ENCODE measurements at regions not wholly inside any gene's neighbourhood (a gene's known extent, or its start where the extent isn't known, plus 50 kb on each side); places are given as distances from the start of the nearest gene placed in this dataset.
A peak's percentile ranks its signal among the peaks of the same experiment; 100 is the strongest.

GRCh38 chr10:69742928-69743602 lies 58.6 kb upstream of the COL13A1 start:
- TF ChIP-seq CTCF (IDR thresholded peaks at IDR 0.05 in 2 of 3, conservative IDR thresholded peaks at IDR 0.05 in 1 of 3; ENCODE audit: control insufficient read depth in 2 of 3, extremely low read depth in 1 of 3, insufficient read depth in 1 of 3, low read depth in 3 of 3, low read length in 3 of 3) (peak; percentile 27 to 41 (median 39); a peak in 4 of 6 replicates), BRCA1 (IDR thresholded peaks at IDR 0.05; ENCODE audit: low read depth, low read length) (no peak), REST (IDR thresholded peaks at IDR 0.05; ENCODE audit: low read depth, low read length) (no peak)
- TF ChIP-seq, protein P1, sequence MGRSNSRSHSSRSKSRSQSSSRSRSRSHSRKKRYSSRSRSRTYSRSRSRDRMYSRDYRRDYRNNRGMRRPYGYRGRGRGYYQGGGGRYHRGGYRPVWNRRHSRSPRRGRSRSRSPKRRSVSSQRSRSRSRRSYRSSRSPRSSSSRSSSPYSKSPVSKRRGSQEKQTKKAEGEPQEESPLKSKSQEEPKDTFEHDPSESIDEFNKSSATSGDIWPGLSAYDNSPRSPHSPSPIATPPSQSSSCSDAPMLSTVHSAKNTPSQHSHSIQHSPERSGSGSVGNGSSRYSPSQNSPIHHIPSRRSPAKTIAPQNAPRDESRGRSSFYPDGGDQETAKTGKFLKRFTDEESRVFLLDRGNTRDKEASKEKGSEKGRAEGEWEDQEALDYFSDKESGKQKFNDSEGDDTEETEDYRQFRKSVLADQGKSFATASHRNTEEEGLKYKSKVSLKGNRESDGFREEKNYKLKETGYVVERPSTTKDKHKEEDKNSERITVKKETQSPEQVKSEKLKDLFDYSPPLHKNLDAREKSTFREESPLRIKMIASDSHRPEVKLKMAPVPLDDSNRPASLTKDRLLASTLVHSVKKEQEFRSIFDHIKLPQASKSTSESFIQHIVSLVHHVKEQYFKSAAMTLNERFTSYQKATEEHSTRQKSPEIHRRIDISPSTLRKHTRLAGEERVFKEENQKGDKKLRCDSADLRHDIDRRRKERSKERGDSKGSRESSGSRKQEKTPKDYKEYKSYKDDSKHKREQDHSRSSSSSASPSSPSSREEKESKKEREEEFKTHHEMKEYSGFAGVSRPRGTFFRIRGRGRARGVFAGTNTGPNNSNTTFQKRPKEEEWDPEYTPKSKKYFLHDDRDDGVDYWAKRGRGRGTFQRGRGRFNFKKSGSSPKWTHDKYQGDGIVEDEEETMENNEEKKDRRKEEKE (IDR thresholded peaks at IDR 0.05), result no peak
